ENCODE measurements at regions not wholly inside any gene's neighbourhood (a gene's known extent, or its start where the extent isn't known, plus 50 kb on each side); places are given as distances from the start of the nearest gene placed in this dataset.

DNA sequence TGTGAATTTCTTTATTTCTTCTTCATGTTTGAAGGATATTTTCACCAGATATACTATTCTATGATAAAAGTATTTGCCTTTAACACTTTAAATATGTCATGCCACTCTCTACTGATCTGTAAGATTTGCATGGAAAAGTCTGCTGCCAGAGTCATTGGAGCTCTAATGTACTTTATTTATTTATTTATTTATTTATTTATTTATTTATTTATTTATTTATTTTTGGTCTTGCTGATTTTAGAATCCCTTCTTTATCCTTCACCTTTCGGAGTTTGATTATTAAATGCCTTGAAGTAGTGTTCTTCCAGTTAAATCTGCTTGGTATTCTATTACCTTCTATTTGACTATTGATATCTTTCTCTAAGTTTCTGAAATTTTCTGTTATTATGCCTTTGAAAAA is 1669.6 kb downstream of the OTOL1 start:
- Histone ChIP-seq H3K27ac (no peak overlapping the region), H3K4me1 (no peaks in the 10 kb centered on the region), H3K4me3 (no peak overlapping the region), H3K9me3 (no peaks in the 10 kb centered on the region), H3K36me3 (no peaks in the 10 kb centered on the region), H3K27me3 (no peaks in the 10 kb centered on the region)
- DNase-seq (no peak), ATAC-seq (no peak)
- TF ChIP-seq, protein P1, sequence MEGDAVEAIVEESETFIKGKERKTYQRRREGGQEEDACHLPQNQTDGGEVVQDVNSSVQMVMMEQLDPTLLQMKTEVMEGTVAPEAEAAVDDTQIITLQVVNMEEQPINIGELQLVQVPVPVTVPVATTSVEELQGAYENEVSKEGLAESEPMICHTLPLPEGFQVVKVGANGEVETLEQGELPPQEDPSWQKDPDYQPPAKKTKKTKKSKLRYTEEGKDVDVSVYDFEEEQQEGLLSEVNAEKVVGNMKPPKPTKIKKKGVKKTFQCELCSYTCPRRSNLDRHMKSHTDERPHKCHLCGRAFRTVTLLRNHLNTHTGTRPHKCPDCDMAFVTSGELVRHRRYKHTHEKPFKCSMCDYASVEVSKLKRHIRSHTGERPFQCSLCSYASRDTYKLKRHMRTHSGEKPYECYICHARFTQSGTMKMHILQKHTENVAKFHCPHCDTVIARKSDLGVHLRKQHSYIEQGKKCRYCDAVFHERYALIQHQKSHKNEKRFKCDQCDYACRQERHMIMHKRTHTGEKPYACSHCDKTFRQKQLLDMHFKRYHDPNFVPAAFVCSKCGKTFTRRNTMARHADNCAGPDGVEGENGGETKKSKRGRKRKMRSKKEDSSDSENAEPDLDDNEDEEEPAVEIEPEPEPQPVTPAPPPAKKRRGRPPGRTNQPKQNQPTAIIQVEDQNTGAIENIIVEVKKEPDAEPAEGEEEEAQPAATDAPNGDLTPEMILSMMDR (IDR thresholded peaks at IDR 0.05) = no peak
- intact Hi-C loops (cut with DNase I) = no loop called here

DNA sequence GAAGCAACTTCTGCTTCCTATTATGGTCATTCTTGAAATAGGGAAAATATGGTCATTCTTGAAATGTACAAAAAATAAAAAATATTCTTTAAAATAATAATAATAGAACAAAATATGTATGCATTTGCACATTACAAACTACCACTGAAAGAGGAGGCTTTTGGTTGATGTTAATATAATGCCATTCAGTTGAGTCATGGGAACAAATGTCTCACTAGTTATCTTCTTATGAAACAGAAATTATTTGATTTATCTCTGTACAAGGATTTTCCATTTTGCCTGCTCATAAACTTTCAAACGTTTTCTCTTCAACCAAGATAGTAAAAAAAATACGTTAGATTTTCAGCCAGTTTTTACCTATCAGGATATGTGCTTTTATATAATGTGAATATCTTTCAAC is 1662.7 kb downstream of the OTOL1 start:
- intact Hi-C loops (cut with DNase I) = no loop called here
- no peaks in the 10 kb centered on the region for H3K4me1 ChIP-seq
- no peaks in the 10 kb centered on the region for H3K36me3 ChIP-seq

DNA sequence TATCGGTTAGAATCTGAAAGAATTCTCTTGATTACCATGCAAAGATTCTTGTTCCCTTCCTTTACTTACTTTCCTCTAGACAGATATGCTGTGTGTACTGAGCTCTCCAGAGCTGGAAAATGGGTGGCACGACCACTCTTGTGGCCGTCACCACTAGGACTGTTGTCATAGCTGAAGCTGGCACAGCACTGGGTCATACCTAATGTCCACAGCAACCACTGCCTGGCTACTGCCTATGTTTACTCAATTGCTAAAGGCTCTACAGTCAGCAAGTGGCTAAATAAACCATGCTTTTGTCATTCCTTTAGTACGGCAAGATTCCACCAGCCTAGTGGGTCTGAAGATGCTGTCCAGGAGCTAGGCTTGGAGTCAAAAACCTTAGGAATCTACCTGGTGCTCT is 1643.0 kb downstream of the OTOL1 start:
- Histone ChIP-seq H3K36me3 (no peaks in the 10 kb centered on the region), H3K4me1 (no peaks in the 10 kb centered on the region), H3K9me3 (no peaks in the 10 kb centered on the region), H3K27ac (no peak overlapping the region), H3K27me3 (no peaks in the 10 kb centered on the region), H3K4me3 (no peak overlapping the region)
- TF ChIP-seq, protein P1 (IDR thresholded peaks at IDR 0.05) = no peak
- intact Hi-C loops (cut with DNase I) = no loop called here
- ATAC-seq (no peak), DNase-seq (no peak)

More for the DNA sequence above, 1662.7 kb downstream of the OTOL1 start:
- Histone ChIP-seq H3K9me3 (no peaks in the 10 kb centered on the region), H3K27ac (no peak overlapping the region), H3K4me3 (no peak overlapping the region), H3K27me3 (no peaks in the 10 kb centered on the region)
- no peak for ATAC-seq
- DNase-seq = no peak
- TF ChIP-seq, protein P1 (IDR thresholded peaks at IDR 0.05) = no peak

DNA sequence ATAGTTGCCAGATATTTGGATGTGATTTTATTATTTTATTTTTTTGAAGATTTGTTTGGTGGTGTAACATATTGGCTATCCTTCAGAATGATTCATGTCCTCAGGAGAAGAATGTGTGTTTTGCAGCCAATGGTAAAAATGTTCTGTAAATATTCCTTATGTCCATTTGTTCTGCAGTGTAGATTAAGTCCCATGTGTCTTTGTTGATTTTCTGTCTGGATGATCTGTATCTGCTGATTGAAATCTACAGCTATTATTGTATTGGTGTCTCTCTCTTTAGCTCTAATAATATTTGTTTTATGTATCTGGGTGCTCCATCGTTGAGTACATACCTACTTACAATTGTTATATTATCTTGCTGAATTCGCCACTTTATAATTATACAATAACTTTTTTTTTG is 1641.7 kb downstream of the OTOL1 start:
- DNase-seq (no peak), ATAC-seq (no peak)
- H3K27ac ChIP-seq = no peak overlapping the region
- H3K4me3 ChIP-seq = no peak overlapping the region
- no peaks in the 10 kb centered on the region for H3K4me1 ChIP-seq
- intact Hi-C loops (cut with DNase I) = no loop called here
- no peaks in the 10 kb centered on the region for H3K9me3 ChIP-seq
- H3K27me3 ChIP-seq = no peaks in the 10 kb centered on the region
- TF ChIP-seq, protein P1 (IDR thresholded peaks at IDR 0.05) = no peak
- H3K36me3 ChIP-seq = no peaks in the 10 kb centered on the region

DNA sequence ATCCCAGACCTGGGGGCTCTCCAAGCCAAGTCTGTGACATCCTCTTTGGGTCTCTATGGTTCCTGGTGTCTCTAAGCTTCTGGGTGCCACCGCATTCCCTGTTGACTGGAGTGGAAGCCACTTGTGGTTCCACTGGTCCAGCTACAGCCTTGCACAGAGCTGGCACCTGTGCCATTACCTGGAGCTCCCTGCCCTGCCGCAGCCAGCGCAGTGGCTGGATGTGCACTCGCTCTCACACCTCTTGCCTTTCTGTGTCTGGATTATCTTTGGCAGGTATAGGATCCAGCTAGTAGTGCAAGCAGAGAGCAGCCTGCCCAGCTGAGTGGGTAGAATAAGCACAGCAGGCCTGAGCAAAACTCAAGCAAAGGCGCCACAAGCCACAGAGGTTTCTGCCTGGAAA is 1635.5 kb downstream of the OTOL1 start:
- TF ChIP-seq, protein P1 (IDR thresholded peaks at IDR 0.05) = no peak
- DNase-seq (no peak), ATAC-seq (no peak)
- H3K4me1 ChIP-seq = no peaks in the 10 kb centered on the region
- intact Hi-C loops (cut with DNase I) = no loop called here
- no peak overlapping the region for H3K27ac ChIP-seq
- H3K27me3 ChIP-seq = no peaks in the 10 kb centered on the region
- peaks cover 7% of the 10 kb centered on the region for H3K9me3 ChIP-seq
- no peak overlapping the region for H3K4me3 ChIP-seq
- no peaks in the 10 kb centered on the region for H3K36me3 ChIP-seq

DNA sequence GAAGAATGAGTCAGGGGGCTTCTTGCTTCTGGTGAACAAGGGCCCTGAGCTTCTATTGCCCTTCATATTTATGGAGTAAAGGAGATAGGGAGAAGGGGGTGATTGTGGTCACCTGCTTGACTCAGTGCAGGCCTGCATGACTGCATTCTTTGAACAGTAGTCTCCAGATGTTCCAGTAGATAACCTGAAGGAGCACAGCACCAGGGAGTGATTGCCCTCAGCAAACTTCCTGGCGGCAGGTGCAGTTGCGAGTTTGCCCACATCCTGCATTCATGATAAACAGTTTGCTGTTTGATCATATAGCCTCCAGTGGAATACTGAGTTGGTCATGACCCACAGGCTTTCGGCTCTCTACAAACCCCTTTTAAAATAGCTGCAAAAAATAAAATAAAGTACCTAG is 1632.7 kb downstream of the OTOL1 start:
- no peak overlapping the region for H3K27ac ChIP-seq
- ATAC-seq (no peak), DNase-seq (no peak)
- peaks cover 7% of the 10 kb centered on the region for H3K9me3 ChIP-seq
- H3K27me3 ChIP-seq = no peaks in the 10 kb centered on the region
- TF ChIP-seq, protein P1 (IDR thresholded peaks at IDR 0.05) = no peak
- H3K4me1 ChIP-seq = no peaks in the 10 kb centered on the region
- intact Hi-C loops (cut with DNase I) = no loop called here
- H3K36me3 ChIP-seq = no peaks in the 10 kb centered on the region
- H3K4me3 ChIP-seq = no peak overlapping the region

Measured in upper lobe of right lung (tissue), 1 donor.